Nephron progenitor cell (in vitro differentiated cells): ENCODE measurements at regions not wholly inside any gene's neighbourhood (a gene's known extent, or its start where the extent isn't known, plus 50 kb on each side); places are given as distances from the start of the nearest gene placed in this dataset.

Experiments
- DNase-seq: peaks from one replicate; pipeline ENCODE4 v3.0.0; 2021
- H3K27ac Mint-ChIP-seq: 2 replicates; pipeline ENCODE4 v1.8.0; 2021; ENCODE audit warnings: mild to moderate bottlenecking, moderate library complexity, mixed read lengths
- H3K27me3 Mint-ChIP-seq: 2 replicates; pipeline ENCODE4 v1.8.0; 2021; ENCODE audit warnings: mild to moderate bottlenecking, low read depth, mixed read lengths; ENCODE audit not compliant: poor library complexity
- H3K36me3 Mint-ChIP-seq: 2 replicates; pipeline ENCODE4 v1.8.0; 2021; ENCODE audit warnings: low read depth, mixed read lengths
- H3K4me1 Mint-ChIP-seq: 2 replicates; pipeline ENCODE4 v1.8.0; 2021; ENCODE audit warnings: mixed read lengths
- H3K4me3 Mint-ChIP-seq: 2 replicates; pipeline ENCODE4 v1.8.0; 2021; ENCODE audit warnings: mild to moderate bottlenecking, moderate library complexity, mixed read lengths
- H3K9me3 Mint-ChIP-seq: 2 replicates; pipeline ENCODE4 v1.8.0; 2021; ENCODE audit warnings: mild to moderate bottlenecking, moderate library complexity, mixed read lengths
- TF ChIP-seq, protein P1 (sequence below): fragments of 200-600 bp; sonication (generic); IDR thresholded peaks from 2 replicates; pipeline ENCODE4 v1.5.0; 2021; ENCODE audit warnings: antibody characterized with exemption

DNA sequence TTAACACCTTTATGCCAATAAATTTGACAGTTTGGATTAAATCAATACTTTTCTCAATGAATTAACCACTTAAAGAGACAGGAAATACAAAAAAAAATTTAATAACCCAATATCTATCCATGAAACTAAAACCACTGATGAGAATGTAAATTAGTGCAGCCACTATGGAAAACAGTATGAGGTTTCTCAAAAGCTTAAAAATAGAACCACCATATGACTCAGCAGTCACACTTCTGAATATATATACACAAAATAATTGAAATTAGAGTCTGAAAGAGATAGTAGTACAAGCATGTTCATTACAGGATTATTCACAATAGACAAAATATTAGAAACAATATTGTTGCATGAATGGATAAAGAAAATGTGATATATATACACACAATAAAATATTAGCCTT lies 382.1 kb upstream of the SETBP1 start:
- TF ChIP-seq, protein P1, sequence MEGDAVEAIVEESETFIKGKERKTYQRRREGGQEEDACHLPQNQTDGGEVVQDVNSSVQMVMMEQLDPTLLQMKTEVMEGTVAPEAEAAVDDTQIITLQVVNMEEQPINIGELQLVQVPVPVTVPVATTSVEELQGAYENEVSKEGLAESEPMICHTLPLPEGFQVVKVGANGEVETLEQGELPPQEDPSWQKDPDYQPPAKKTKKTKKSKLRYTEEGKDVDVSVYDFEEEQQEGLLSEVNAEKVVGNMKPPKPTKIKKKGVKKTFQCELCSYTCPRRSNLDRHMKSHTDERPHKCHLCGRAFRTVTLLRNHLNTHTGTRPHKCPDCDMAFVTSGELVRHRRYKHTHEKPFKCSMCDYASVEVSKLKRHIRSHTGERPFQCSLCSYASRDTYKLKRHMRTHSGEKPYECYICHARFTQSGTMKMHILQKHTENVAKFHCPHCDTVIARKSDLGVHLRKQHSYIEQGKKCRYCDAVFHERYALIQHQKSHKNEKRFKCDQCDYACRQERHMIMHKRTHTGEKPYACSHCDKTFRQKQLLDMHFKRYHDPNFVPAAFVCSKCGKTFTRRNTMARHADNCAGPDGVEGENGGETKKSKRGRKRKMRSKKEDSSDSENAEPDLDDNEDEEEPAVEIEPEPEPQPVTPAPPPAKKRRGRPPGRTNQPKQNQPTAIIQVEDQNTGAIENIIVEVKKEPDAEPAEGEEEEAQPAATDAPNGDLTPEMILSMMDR = no peak
- peaks cover 3% of the 10 kb centered on the region for H3K27me3 Mint-ChIP-seq

DNA sequence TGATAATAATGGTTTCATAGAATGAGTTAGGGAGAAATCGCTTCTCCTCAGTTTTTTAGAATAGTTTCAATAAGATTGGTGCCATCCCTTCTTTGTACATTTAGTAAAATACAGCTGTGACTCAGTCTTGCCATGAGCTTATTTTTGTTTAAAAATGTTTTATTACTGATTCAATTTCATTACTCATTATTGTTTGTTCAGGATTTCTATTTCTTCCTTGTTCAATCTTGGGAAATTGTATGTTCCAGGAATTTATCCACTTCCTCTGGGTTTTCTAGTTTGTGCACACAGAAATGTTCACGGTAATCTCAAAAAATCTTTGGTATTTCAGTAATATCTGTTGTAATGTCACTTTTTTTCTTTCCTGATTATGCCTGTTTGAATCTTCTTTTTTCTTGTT lies 371.5 kb upstream of the SETBP1 start:
- Mint-ChIP-seq H3K9me3 (peaks cover 11% of the 10 kb centered on the region), H3K4me1 (no peaks in the 10 kb centered on the region), H3K27ac (no peak overlapping the region), H3K4me3 (no peak overlapping the region), H3K36me3 (no peaks in the 10 kb centered on the region), H3K27me3 (no peaks in the 10 kb centered on the region)
- DNase-seq = no peak
- TF ChIP-seq, protein P1 = no peak

More for the DNA sequence above, 382.1 kb upstream of the SETBP1 start:
- Mint-ChIP-seq H3K4me3 (no peak overlapping the region), H3K27ac (no peak overlapping the region), H3K9me3 (peaks cover 20% of the 10 kb centered on the region), H3K4me1 (no peaks in the 10 kb centered on the region), H3K36me3 (no peaks in the 10 kb centered on the region)
- no peak for DNase-seq

DNA sequence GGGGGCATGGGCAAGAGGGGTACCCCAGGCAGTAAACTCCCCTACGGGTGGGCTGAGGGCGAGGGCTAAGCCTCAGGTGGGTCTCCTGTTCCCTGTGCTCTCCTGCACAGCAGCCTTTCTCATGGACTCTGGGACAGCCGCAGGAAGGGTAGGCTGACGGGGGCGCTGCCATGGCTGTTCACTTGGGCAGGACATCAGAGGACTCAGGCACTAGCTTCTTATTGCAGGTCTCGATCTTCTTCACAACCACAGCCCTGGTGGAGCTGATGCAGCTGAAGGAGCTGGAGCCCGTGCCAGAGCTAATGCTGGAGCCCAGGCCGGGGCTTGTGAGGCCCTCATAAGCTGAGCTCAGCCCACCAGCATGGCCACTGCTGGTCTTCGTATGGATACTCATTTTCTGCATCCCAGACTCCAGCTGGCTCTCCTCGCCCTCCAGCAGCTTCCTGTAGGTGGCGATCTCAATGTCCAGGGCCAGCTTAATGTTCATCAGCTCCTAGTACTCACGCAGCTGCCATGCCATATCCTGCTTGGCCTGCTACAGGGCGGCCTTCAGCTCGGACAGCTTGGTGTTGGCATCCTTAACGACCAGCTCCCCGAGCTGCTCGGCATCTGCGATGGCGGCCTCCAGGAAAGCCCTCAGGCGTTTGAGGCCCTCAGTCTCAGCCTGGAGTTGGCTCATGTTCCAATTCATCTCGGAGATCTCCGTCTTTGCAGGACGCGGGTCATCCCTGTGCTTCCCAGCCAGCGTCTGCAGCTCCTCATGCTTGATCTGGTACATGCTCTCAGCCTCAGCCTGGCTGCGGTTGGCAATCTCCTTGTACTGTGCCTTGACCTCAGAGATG lies 359.8 kb upstream of the SETBP1 start:
- no peak overlapping the region for H3K4me3 Mint-ChIP-seq
- no peaks in the 10 kb centered on the region for H3K4me1 Mint-ChIP-seq
- peaks cover 4% of the 10 kb centered on the region for H3K27me3 Mint-ChIP-seq
- peaks cover 5% of the 10 kb centered on the region for H3K9me3 Mint-ChIP-seq
- DNase-seq = no peak
- H3K27ac Mint-ChIP-seq = no peak overlapping the region
- TF ChIP-seq, protein P1 = no peak
- no peaks in the 10 kb centered on the region for H3K36me3 Mint-ChIP-seq

DNA sequence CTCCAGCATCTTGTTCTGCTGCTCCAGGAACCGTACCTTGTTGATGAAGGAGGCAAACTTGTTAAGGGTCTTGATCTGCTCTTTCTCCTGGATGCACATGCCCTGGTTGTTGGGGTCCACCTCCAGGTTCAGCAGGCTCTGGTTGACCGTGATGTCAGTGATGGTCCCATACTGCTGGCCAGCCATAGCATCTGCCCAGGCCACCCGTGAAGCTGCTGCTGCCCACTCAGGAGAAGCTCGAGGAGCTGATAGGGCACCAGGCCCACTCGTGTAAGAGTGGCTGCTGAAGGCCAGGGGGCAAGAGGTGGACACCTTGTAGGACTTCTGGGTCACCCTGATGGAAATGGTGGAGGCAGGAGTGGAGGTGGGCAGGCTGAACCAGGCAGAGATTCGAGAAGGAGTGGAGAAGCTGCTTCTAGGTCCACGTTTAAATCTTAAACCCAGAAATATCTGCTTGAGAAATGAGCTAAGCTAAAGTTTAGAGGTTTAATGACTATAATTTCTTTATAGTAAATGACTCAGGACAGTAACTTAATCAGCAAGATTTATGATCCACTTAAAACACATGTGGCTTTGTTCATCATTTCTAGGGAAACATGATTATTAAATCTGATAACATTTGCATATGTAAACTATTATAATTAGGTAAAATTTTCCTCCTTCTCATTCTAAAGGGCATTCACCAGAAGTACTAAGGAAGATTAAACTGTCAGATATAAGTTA lies 358.7 kb upstream of the SETBP1 start:
- Mint-ChIP-seq H3K27ac (no peak overlapping the region), H3K4me3 (no peak overlapping the region), H3K9me3 (peaks cover 5% of the 10 kb centered on the region), H3K27me3 (peaks cover 4% of the 10 kb centered on the region), H3K4me1 (no peaks in the 10 kb centered on the region), H3K36me3 (no peaks in the 10 kb centered on the region)
- TF ChIP-seq, protein P1 = no peak
- no peak for DNase-seq

DNA sequence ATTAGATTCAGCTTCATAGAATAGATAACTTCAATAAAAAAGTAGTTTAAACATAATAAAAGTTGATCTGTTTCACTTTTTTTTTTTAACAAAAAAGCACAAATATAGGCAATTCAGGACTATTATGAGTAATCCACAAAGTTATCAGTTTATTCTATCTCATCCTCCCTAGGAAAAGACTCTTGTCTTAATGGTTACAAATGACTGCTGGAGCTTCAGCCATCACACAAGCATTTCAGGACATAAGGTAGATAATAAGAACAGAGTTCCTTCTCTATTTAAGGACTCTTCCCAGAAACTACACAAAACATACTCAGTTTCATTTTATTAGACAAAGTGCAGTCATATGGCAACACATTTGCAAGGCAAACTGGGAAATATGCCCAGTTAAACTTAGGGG lies 357.6 kb upstream of the SETBP1 start:
- H3K27ac Mint-ChIP-seq = no peak overlapping the region
- TF ChIP-seq, protein P1 = no peak

More for the DNA sequence above, 357.6 kb upstream of the SETBP1 start:
- Mint-ChIP-seq H3K9me3 (peaks cover 5% of the 10 kb centered on the region), H3K4me3 (no peak overlapping the region), H3K36me3 (no peaks in the 10 kb centered on the region), H3K27me3 (peaks cover 4% of the 10 kb centered on the region), H3K4me1 (no peaks in the 10 kb centered on the region)
- DNase-seq = no peak
